Esophagus squamous epithelium (tissue), 4 donors: ENCODE measurements at regions not wholly inside any gene's neighbourhood (a gene's known extent, or its start where the extent isn't known, plus 50 kb on each side); places are given as distances from the start of the nearest gene placed in this dataset.

Source experiments
- POLR2A ChIP-seq, 4 donors: fragments of 450-650 bp; IDR thresholded peaks; one replicate each; pipeline ENCODE4 v1.6.1; 2017; ENCODE audit warnings: antibody characterized with exemption in 4 of 4, mild to moderate bottlenecking in 4 of 4, moderate library complexity in 3 of 4
- TF ChIP-seq, protein P1 (sequence below), 6 experiments: fragments of 450-650 bp in 4 of 6; fragments of 200-600 bp in 2 of 6; sonication (generic) in 2 of 6; IDR thresholded peaks; one replicate each; pipeline ENCODE4 v1.5.1; 2016 to 2019; ENCODE audit warnings: antibody characterized with exemption in 6 of 6, mild to moderate bottlenecking in 4 of 6, moderate library complexity in 4 of 6

DNA sequence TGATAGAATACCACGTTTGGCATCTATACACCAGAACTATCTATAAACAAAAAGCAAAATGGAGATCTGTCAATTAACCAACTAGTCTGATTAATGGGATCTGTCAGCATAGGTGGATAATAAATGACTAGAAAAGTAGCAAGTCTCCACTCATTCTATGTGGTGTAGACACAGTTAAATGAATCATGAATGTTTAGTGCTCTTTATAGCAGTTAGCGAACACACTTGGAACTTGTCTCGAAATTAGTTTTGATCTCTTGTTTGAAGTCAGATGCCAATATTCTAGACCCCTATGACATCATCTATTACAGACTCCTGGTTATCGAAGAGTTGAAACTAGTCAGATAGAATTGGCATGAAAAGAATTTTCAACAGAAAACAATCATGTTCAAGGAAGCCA lies 259.7 kb downstream of the AHR start:
- TF ChIP-seq POLR2A (IDR thresholded peaks at IDR 0.05) = no peak
- TF ChIP-seq, protein P1, sequence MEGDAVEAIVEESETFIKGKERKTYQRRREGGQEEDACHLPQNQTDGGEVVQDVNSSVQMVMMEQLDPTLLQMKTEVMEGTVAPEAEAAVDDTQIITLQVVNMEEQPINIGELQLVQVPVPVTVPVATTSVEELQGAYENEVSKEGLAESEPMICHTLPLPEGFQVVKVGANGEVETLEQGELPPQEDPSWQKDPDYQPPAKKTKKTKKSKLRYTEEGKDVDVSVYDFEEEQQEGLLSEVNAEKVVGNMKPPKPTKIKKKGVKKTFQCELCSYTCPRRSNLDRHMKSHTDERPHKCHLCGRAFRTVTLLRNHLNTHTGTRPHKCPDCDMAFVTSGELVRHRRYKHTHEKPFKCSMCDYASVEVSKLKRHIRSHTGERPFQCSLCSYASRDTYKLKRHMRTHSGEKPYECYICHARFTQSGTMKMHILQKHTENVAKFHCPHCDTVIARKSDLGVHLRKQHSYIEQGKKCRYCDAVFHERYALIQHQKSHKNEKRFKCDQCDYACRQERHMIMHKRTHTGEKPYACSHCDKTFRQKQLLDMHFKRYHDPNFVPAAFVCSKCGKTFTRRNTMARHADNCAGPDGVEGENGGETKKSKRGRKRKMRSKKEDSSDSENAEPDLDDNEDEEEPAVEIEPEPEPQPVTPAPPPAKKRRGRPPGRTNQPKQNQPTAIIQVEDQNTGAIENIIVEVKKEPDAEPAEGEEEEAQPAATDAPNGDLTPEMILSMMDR (IDR thresholded peaks at IDR 0.05) = no peak
